ENCODE measurements at regions not wholly inside any gene's neighbourhood (a gene's known extent, or its start where the extent isn't known, plus 50 kb on each side); places are given as distances from the start of the nearest gene placed in this dataset.

- ChIA-PET CTCF (no interaction called here), POLR2A (no interaction called here), SMC1A (ENCODE audit: uncharacterized antibody, unreplicated experiment) (no interaction called here), RAD21 (ENCODE audit: unreplicated experiment) (no interaction called here)
- ATAC-seq = no peak
- H3K27me3 ChIP-seq (replicated peaks in 1 of 2; ENCODE audit: control insufficient read depth in 2 of 2, insufficient read depth in 2 of 2, low read length in 1 of 2) = peaks cover 0 to 2% of the 10 kb centered on the region in 2 experiments; a peak in 2 of 4 replicates
- no peaks in the 10 kb centered on the region for H3K36me3 ChIP-seq (ENCODE audit: control insufficient read depth in 2 of 2, insufficient read depth in 2 of 2, low read length in 1 of 2)
- no peak overlapping the region for H3K27ac ChIP-seq (ENCODE audit: control insufficient read depth, insufficient read depth)
- WGBS (ENCODE audit: insufficient coverage, insufficient replicate concordance, low lambda C conversion rate, missing lambda C conversion rate) = 18% methylated on average over 8 of the region's 8 CpGs
- in situ Hi-C loops (cut with MboI) = no loop called here
- H2AFZ ChIP-seq (ENCODE audit: control insufficient read depth, low read depth, low read length) = no peak overlapping the region
- H3K9ac ChIP-seq (ENCODE audit: control insufficient read depth, insufficient read depth, low read length) = no peak overlapping the region
- no peaks in the 10 kb centered on the region for H4K20me1 ChIP-seq (ENCODE audit: control insufficient read depth, insufficient read depth)
- H3K4me3 ChIP-seq = no peak overlapping the region
- TF ChIP-seq EZH2 (IDR thresholded peaks at IDR 0.05; ENCODE audit: borderline replicate concordance, control insufficient read depth, low read depth, low read length) (no peak), ZNF622 (IDR thresholded peaks at IDR 0.05) (no peak), ATF2 (IDR thresholded peaks at IDR 0.05; ENCODE audit: low read length) (no peak), ZNF217 (IDR thresholded peaks at IDR 0.05) (no peak), SMARCA5 (IDR thresholded peaks at IDR 0.05) (no peak), IRF3 (IDR thresholded peaks at IDR 0.05) (no peak), SMAD1 (IDR thresholded peaks at IDR 0.05; ENCODE audit: low read depth, partially characterized antibody) (no peak), FOXK2 (IDR thresholded peaks at IDR 0.05) (no peak), MEF2B (IDR thresholded peaks at IDR 0.05; ENCODE audit: partially characterized antibody, poor library complexity, severe bottlenecking) (no peak), CBFB (IDR thresholded peaks at IDR 0.05; ENCODE audit: low read depth) (no peak), BCLAF1 (IDR thresholded peaks at IDR 0.05) (no peak), MTA2 (IDR thresholded peaks at IDR 0.05; ENCODE audit: low read depth) (no peak), RELB (IDR thresholded peaks at IDR 0.05; ENCODE audit: low read depth) (no peak), ZZZ3 (IDR thresholded peaks at IDR 0.05; ENCODE audit: control insufficient read depth, insufficient read length, low read depth) (no peak), HDGF (IDR thresholded peaks at IDR 0.05) (no peak), JUND (IDR thresholded peaks at IDR 0.05; ENCODE audit: low read depth, low read length) (no peak)
- FAIRE-seq = no peak
- H3K4me1 ChIP-seq (ENCODE audit: control insufficient read depth, insufficient read depth, low read length) = no peaks in the 10 kb centered on the region
- H3K9me3 ChIP-seq (replicated peaks; ENCODE audit: control insufficient read depth, insufficient read depth, low read length) = no peaks in the 10 kb centered on the region
- H3K79me2 ChIP-seq (ENCODE audit: control insufficient read depth, insufficient read depth, low read length) = no peaks in the 10 kb centered on the region
- intact Hi-C loops (cut with micrococcal nuclease; ENCODE audit: unreplicated experiment) = no loop called here
- no peak overlapping the region for H3K4me2 ChIP-seq (ENCODE audit: control insufficient read depth, insufficient read depth)
- no TSS peak for BruUV-seq (replicated peaks)
- no peak for DNase-seq (ENCODE audit: low read depth, low spot score)
These were observed 238.0 kb downstream of the ANKRD60 start for GRCh38 chr20:57990396-57990987.

All from GM12878 (cell line).